HCT116 (cell line): ENCODE measurements at regions not wholly inside any gene's neighbourhood (a gene's known extent, or its start where the extent isn't known, plus 50 kb on each side); places are given as distances from the start of the nearest gene placed in this dataset.

Experiments used
- ATAC-seq: fragments of 200-7000 bp; cut with Tn5 transposase; 2 replicates; pipeline ENCODE4 v1.9.1; 2020; ENCODE audit warnings: mild to moderate bottlenecking, moderate library complexity
- BruUV-seq: library from RNA; stranded (reverse); fragments of 400-500 nt; replicated peaks from 2 replicates; lab custom pipeline; 2021; lab: Mats Ljungman, UMichigan
- CTCF ChIA-PET: fragments of 300-600 bp; sonication (Branson Sonifier 250); formaldehyde crosslinking; loops from one replicate; lab custom pipeline; 2021; ENCODE audit warnings: antibody characterized with exemption; lab: Charles Lee
- POLR2A ChIA-PET: fragments of 300-600, 350-600 bp; sonication (Branson Sonifier 250); formaldehyde crosslinking; loops from one replicate; lab custom pipeline; 2021; ENCODE audit warnings: antibody characterized with exemption; lab: Charles Lee
- RAD21 ChIA-PET, 2 experiments: fragments of 300-600 bp; sonication (Branson Sonifier 250); formaldehyde crosslinking; loops; one replicate each; lab custom pipeline; 2023; ENCODE audit warnings: low total read pairs in 2 of 2; ENCODE audit not compliant: uncharacterized antibody in 2 of 2, unreplicated experiment in 2 of 2, low non-redundant PET in 1 of 2; lab: Charles Lee
- DNase-seq: peaks from one replicate; pipeline ENCODE4 v3.0.0-alpha.2; 2010; ENCODE audit warnings: low read depth, low spot score
- H2AFZ ChIP-seq: fragments of 200-600 bp; shearing (Covaris generic), sonication (generic); 2 replicates; pipeline ENCODE4 v1.6.1; 2017; ENCODE audit warnings: low read depth, mixed run types, mixed read lengths, antibody characterized with exemption, low read length; ENCODE audit not compliant: poor library complexity, severe bottlenecking
- H3K27ac ChIP-seq: 2 replicates; pipeline ENCODE4 v1.5.1; 2012; ENCODE audit warnings: low read depth, low read length
- H3K27me3 ChIP-seq: fragments of 200-600 bp; sonication (generic); 2 replicates; pipeline ENCODE4 v1.6.1; 2016; ENCODE audit warnings: mixed run types, low read length, mixed read lengths; ENCODE audit not compliant: insufficient read depth
- H3K36me3 ChIP-seq, 2 experiments: fragments of 200-500 bp in 1 of 2; fragments of 200-600 bp in 1 of 2; sonication (Bioruptor generic) in 1 of 2; sonication (generic) in 1 of 2; 2 replicates each; pipeline versions ENCODE4 v1.5.1 to v1.6.1; 2014 to 2016; ENCODE audit warnings: low read length in 2 of 2, inconsistent platforms in 1 of 2, mixed read lengths in 1 of 2, mixed run types in 1 of 2; ENCODE audit not compliant: insufficient read depth in 2 of 2, control insufficient read depth in 1 of 2
- H3K4me1 ChIP-seq, 2 experiments: fragments of 200-600 bp in 1 of 2; sonication (generic) in 1 of 2; 2 replicates each; pipeline versions ENCODE4 v1.5.1 to v1.6.1; 2012 to 2017; ENCODE audit warnings: low read length in 2 of 2, inconsistent platforms in 1 of 2, mild to moderate bottlenecking in 1 of 2, mixed read lengths in 1 of 2, mixed run types in 1 of 2, moderate library complexity in 1 of 2; ENCODE audit not compliant: insufficient read depth in 2 of 2, control insufficient read depth in 1 of 2
- H3K4me2 ChIP-seq: fragments of 200-600 bp; sonication (generic); 2 replicates; pipeline ENCODE4 v1.6.1; 2017; ENCODE audit warnings: mixed run types, low read length, mixed read lengths
- H3K4me3 ChIP-seq, 2 experiments: fragments of 200-600 bp in 1 of 2; sonication (generic) in 1 of 2; replicated peaks in 1 of 2; 2 replicates each; pipeline ENCODE4 v1.5.1; 2011 to 2016; ENCODE audit warnings: low read length in 2 of 2, control low read depth in 1 of 2, low read depth in 1 of 2, mild to moderate bottlenecking in 1 of 2, mixed read lengths in 1 of 2, mixed run types in 1 of 2
- H3K79me2 ChIP-seq: fragments of 200-600 bp; sonication (generic); 2 replicates; pipeline ENCODE4 v1.6.1; 2017; ENCODE audit warnings: mild to moderate bottlenecking, mixed run types, low read length, moderate library complexity, mixed read lengths; ENCODE audit not compliant: insufficient read depth
- H3K9ac ChIP-seq: fragments of 200-600 bp; sonication (generic); 2 replicates; pipeline ENCODE4 v1.6.1; 2016; ENCODE audit warnings: low read length, mixed read lengths
- H3K9me2 ChIP-seq: fragments of 200-600 bp; sonication (generic), shearing (Covaris generic); 2 replicates; pipeline ENCODE4 v1.6.1; 2017; ENCODE audit warnings: mixed run types, mild to moderate bottlenecking, moderate library complexity; ENCODE audit not compliant: insufficient read depth
- H3K9me3 ChIP-seq, 2 experiments: fragments of 200-500 bp in 1 of 2; fragments of 200-600 bp in 1 of 2; sonication (Bioruptor generic) in 1 of 2; sonication (generic) in 1 of 2; 2 replicates each; pipeline ENCODE4 v1.6.1; 2014 to 2017; ENCODE audit warnings: low read length in 2 of 2, mixed read lengths in 2 of 2, inconsistent platforms in 1 of 2, low read depth in 1 of 2, mild to moderate bottlenecking in 1 of 2, mixed run types in 1 of 2, moderate library complexity in 1 of 2; ENCODE audit not compliant: control insufficient read depth in 1 of 2, insufficient read depth in 1 of 2
- H4K20me1 ChIP-seq: fragments of 200-600 bp; sonication (generic), shearing (Covaris generic); 2 replicates; pipeline ENCODE4 v1.6.1; 2017; ENCODE audit warnings: mixed run types, mild to moderate bottlenecking, moderate library complexity; ENCODE audit not compliant: insufficient read depth
- ATF3 ChIP-seq: IDR thresholded peaks from 2 replicates; pipeline ENCODE4 v1.6.1; 2012
- CBX3 ChIP-seq: IDR thresholded peaks from 2 replicates; pipeline ENCODE4 v1.6.1; 2012; ENCODE audit warnings: low read depth
- CEBPB ChIP-seq: IDR thresholded peaks from 2 replicates; pipeline ENCODE4 v1.6.1; 2012; ENCODE audit warnings: low read depth
- ELF1 ChIP-seq: IDR thresholded peaks from 2 replicates; pipeline ENCODE4 v1.6.1; 2012; ENCODE audit warnings: low read depth, borderline replicate concordance
- EZH2 ChIP-seq: fragments of 200-600 bp; sonication (generic); IDR thresholded peaks from 2 replicates; pipeline ENCODE4 v1.6.1; 2017; ENCODE audit warnings: antibody characterized with exemption, mixed run types
- FOSL1 ChIP-seq: IDR thresholded peaks from 2 replicates; pipeline ENCODE4 v1.6.1; 2012; ENCODE audit warnings: low read depth
- JUND ChIP-seq: IDR thresholded peaks from 2 replicates; pipeline ENCODE4 v1.6.1; 2012
- POLR2A ChIP-seq: IDR thresholded peaks from 2 replicates; pipeline ENCODE4 v1.7.0; 2011; ENCODE audit warnings: borderline replicate concordance; ENCODE audit not compliant: insufficient read depth, insufficient read length; ENCODE audit errors: extremely low read depth
- POLR2AphosphoS5 ChIP-seq: IDR thresholded peaks from 2 replicates; pipeline ENCODE4 v1.6.1; 2011; ENCODE audit warnings: mild to moderate bottlenecking, low read depth, low read length, moderate library complexity
- SIN3A ChIP-seq: IDR thresholded peaks from 2 replicates; pipeline ENCODE4 v1.6.1; 2012; ENCODE audit warnings: low read depth
- ZNF274 ChIP-seq: fragments of 200-500 bp; sonication (Bioruptor generic); IDR thresholded peaks from 2 replicates; pipeline ENCODE4 v1.6.1; 2014; ENCODE audit warnings: mild to moderate bottlenecking, low read depth, low read length, inconsistent platforms
- intact Hi-C: fragments of 100-400 bp; cut with micrococcal nuclease; formaldehyde crosslinking; loops from 2 replicates; pipeline ENCODE4 v1.10.0; 2022
- TF ChIP-seq, protein P1 (sequence below): IDR thresholded peaks from 2 replicates; pipeline ENCODE4 v1.6.1; 2012; ENCODE audit warnings: low read depth
- TF ChIP-seq, protein P2 (sequence below): IDR thresholded peaks from 2 replicates; pipeline ENCODE4 v1.6.1; 2012

DNA sequence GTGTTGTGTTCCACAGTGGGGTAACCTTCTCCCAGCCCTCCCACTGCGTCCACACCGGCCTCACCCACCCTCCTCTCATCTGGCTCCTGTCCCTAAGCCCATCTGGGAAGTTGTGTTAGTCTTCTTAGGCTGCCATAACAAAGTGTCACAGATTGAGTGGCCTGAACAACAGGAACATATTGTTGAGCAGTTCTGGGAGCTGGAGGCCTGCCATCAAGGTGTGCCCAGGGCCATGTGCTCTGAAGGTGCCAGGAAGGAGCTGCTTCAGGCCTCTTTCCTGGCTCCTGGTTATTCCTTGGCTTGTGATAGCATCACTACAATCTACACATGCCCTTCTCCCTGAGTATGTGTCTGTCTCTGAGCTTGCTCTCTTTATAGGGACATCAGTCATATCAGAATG, 327.6 kb upstream of the COBL start:
- H3K4me1 ChIP-seq = peaks cover 0 to 12% of the 10 kb centered on the region in 2 experiments; a peak in 1 of 4 replicates
- no peak for TF ChIP-seq ATF3
- no peak for TF ChIP-seq CEBPB
- no peak for TF ChIP-seq FOSL1
- no peak for TF ChIP-seq ZNF274
- TF ChIP-seq, protein P1, sequence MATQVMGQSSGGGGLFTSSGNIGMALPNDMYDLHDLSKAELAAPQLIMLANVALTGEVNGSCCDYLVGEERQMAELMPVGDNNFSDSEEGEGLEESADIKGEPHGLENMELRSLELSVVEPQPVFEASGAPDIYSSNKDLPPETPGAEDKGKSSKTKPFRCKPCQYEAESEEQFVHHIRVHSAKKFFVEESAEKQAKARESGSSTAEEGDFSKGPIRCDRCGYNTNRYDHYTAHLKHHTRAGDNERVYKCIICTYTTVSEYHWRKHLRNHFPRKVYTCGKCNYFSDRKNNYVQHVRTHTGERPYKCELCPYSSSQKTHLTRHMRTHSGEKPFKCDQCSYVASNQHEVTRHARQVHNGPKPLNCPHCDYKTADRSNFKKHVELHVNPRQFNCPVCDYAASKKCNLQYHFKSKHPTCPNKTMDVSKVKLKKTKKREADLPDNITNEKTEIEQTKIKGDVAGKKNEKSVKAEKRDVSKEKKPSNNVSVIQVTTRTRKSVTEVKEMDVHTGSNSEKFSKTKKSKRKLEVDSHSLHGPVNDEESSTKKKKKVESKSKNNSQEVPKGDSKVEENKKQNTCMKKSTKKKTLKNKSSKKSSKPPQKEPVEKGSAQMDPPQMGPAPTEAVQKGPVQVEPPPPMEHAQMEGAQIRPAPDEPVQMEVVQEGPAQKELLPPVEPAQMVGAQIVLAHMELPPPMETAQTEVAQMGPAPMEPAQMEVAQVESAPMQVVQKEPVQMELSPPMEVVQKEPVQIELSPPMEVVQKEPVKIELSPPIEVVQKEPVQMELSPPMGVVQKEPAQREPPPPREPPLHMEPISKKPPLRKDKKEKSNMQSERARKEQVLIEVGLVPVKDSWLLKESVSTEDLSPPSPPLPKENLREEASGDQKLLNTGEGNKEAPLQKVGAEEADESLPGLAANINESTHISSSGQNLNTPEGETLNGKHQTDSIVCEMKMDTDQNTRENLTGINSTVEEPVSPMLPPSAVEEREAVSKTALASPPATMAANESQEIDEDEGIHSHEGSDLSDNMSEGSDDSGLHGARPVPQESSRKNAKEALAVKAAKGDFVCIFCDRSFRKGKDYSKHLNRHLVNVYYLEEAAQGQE = no peak
- TF ChIP-seq JUND = no peak
- TF ChIP-seq POLR2A = no peak
- no peak for TF ChIP-seq POLR2AphosphoS5
- TF ChIP-seq ELF1 = no peak
- TF ChIP-seq SIN3A = no peak
- no peak for TF ChIP-seq EZH2
- no peak for TF ChIP-seq CBX3
- TF ChIP-seq, protein P2, sequence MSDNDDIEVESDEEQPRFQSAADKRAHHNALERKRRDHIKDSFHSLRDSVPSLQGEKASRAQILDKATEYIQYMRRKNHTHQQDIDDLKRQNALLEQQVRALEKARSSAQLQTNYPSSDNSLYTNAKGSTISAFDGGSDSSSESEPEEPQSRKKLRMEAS = no peak
- ATAC-seq (no peak), DNase-seq (no peak)
- H3K36me3 ChIP-seq = no peaks in the 10 kb centered on the region
- RAD21 ChIA-PET = no interaction called here
- POLR2A ChIA-PET = no interaction called here
- no peak overlapping the region for H3K27ac ChIP-seq
- no peaks in the 10 kb centered on the region for H3K9me3 ChIP-seq
- no peak overlapping the region for H3K9ac ChIP-seq
- no peak overlapping the region for H2AFZ ChIP-seq
- BruUV-seq = no TSS peak
- H3K9me2 ChIP-seq = no peaks in the 10 kb centered on the region
- intact Hi-C loops = no loop called here
- peaks cover 9% of the 10 kb centered on the region; the same call in 1 of the 2 replicates for H3K27me3 ChIP-seq
- no peaks in the 10 kb centered on the region for H4K20me1 ChIP-seq
- no peak overlapping the region for H3K4me2 ChIP-seq
- CTCF ChIA-PET = no interaction called here
- H3K4me3 ChIP-seq = no peak overlapping the region
- H3K79me2 ChIP-seq = no peaks in the 10 kb centered on the region
